ENCODE measurements at regions not wholly inside any gene's neighbourhood (a gene's known extent, or its start where the extent isn't known, plus 50 kb on each side); places are given as distances from the start of the nearest gene placed in this dataset.
"Not testable (repeated sequence)": the region's sequence is repeated elsewhere in the genome, so short reads cannot be mapped to it uniquely, and the experiment has no call there.

GRCh38 chr2:128641421-128642080 lies 322.9 kb upstream of the HS6ST1 start:
- DNase-seq: no peak

GRCh38 chr2:128642316-128642715 lies 323.6 kb upstream of the HS6ST1 start:
- DNase-seq: no peak

GRCh38 chr2:128642821-128643220 lies 324.2 kb upstream of the HS6ST1 start:
- DNase-seq: no peak

- DNase-seq: no peak
These were observed 324.8 kb upstream of the HS6ST1 start for GRCh38 chr2:128643221-128644065.

- DNase-seq: no peak
These were observed 325.5 kb upstream of the HS6ST1 start for GRCh38 chr2:128644156-128644555.

GRCh38 chr2:128644718-128645256 lies 326.1 kb upstream of the HS6ST1 start:
- no peak for DNase-seq

GRCh38 chr2:128645631-128646030 lies 327.0 kb upstream of the HS6ST1 start:
- DNase-seq: no peak

- DNase-seq: no peak
These were observed 327.4 kb upstream of the HS6ST1 start for GRCh38 chr2:128646091-128646490.

- DNase-seq: no peak
These were observed 328.0 kb upstream of the HS6ST1 start for GRCh38 chr2:128646691-128647090.

GRCh38 chr2:128651000-128651399 lies 332.3 kb upstream of the HS6ST1 start:
- DNase-seq: no peak

GRCh38 chr2:128654408-128654807 lies 335.7 kb upstream of the HS6ST1 start:
- DNase-seq: no peak

- no peak for DNase-seq
These were observed 342.2 kb upstream of the HS6ST1 start for GRCh38 chr2:128660836-128661235.

GRCh38 chr2:128661311-128661710 lies 342.6 kb upstream of the HS6ST1 start:
- no peak for DNase-seq

- DNase-seq: no peak
These were observed 343.4 kb upstream of the HS6ST1 start for GRCh38 chr2:128662051-128662471.

GRCh38 chr2:128663371-128664050 lies 344.8 kb upstream of the HS6ST1 start:
- no peak for DNase-seq

- no peak for DNase-seq
These were observed 345.9 kb upstream of the HS6ST1 start for GRCh38 chr2:128664499-128664971.

- no peak for DNase-seq
These were observed 346.4 kb upstream of the HS6ST1 start for GRCh38 chr2:128665113-128665512.

- no peak for DNase-seq
These were observed 347.9 kb upstream of the HS6ST1 start for GRCh38 chr2:128666596-128666995.

GRCh38 chr2:128667391-128667790 lies 348.7 kb upstream of the HS6ST1 start:
- no peak for DNase-seq

GRCh38 chr2:128668946-128669345 lies 350.3 kb upstream of the HS6ST1 start:
- DNase-seq: no peak

- DNase-seq: no peak
These were observed 351.4 kb upstream of the HS6ST1 start for GRCh38 chr2:128670066-128670465.

- not testable (repeated sequence) for DNase-seq
These were observed 353.5 kb upstream of the HS6ST1 start for GRCh38 chr2:128671981-128672757.
